Endothelial cell of umbilical vein (primary cell): ENCODE measurements at regions not wholly inside any gene's neighbourhood (a gene's known extent, or its start where the extent isn't known, plus 50 kb on each side); places are given as distances from the start of the nearest gene placed in this dataset.

Experiments
- BruUV-seq: library from RNA; stranded (reverse); fragments of 400-500 nt; replicated peaks from 2 replicates; lab custom pipeline; 2021; lab: Mats Ljungman, UMichigan
- CTCF ChIA-PET: fragments of 300-600, 350-600 bp; sonication (Branson Sonifier 250); formaldehyde crosslinking; loops from one replicate; lab custom pipeline; 2021; ENCODE audit warnings: antibody characterized with exemption, inconsistent platforms; lab: Charles Lee
- POLR2A ChIA-PET: fragments of 300-600, 350-600 bp; sonication (Branson Sonifier 250); formaldehyde crosslinking; loops from one replicate; lab custom pipeline; 2021; ENCODE audit warnings: antibody characterized with exemption, inconsistent platforms; lab: Charles Lee
- DNase-seq: peaks from one replicate; pipeline ENCODE4 v3.0.0-alpha.2; 2011; ENCODE audit warnings: low read depth, low spot score
- FAIRE-seq: peaks from 2 replicates; lab custom pipeline; 2011; peaks lifted over from hg19 to GRCh38; lab: Jason Lieb, UNC
- H2AFZ ChIP-seq: 2 replicates; pipeline ENCODE4 v1.6.0; 2012; ENCODE audit warnings: low read depth, low read length, control low read depth, inconsistent platforms
- H3K27ac ChIP-seq: 2 replicates; pipeline ENCODE4 v1.5.1; 2011; ENCODE audit warnings: low read depth, mild to moderate bottlenecking, control low read depth, low read length, moderate library complexity; ENCODE audit not compliant: insufficient read depth
- H3K27me3 ChIP-seq, 2 experiments: 2 replicates each; pipeline versions ENCODE4 v1.6.0 to v1.6.1; 2011; ENCODE audit warnings: low read length in 2 of 2, mixed read lengths in 1 of 2; ENCODE audit not compliant: control insufficient read depth in 2 of 2, insufficient read depth in 2 of 2
- H3K36me3 ChIP-seq, 2 experiments: 2 replicates in 1 of 2; 3 replicates in 1 of 2; pipeline ENCODE4 v1.5.1; 2011; ENCODE audit warnings: low read length in 2 of 2, mild to moderate bottlenecking in 1 of 2, moderate library complexity in 1 of 2; ENCODE audit not compliant: control insufficient read depth in 2 of 2, insufficient read depth in 2 of 2; ENCODE audit errors: extremely low read depth in 1 of 2
- H3K4me1 ChIP-seq: 3 replicates; pipeline ENCODE4 v1.5.1; 2011; ENCODE audit warnings: mild to moderate bottlenecking, low read length; ENCODE audit not compliant: control insufficient read depth, insufficient read depth; ENCODE audit errors: extremely low read depth
- H3K4me2 ChIP-seq: 2 replicates; pipeline ENCODE4 v1.6.1; 2011; ENCODE audit warnings: low read length, control low read depth, mixed read lengths; ENCODE audit not compliant: insufficient read depth
- H3K4me3 ChIP-seq, 3 experiments: fragments of 200-600 bp in 1 of 3; sonication (generic), shearing (Covaris generic) in 1 of 3; replicated peaks in 1 of 3; 2 replicates each; pipeline ENCODE4 v1.5.1; 2011 to 2016; ENCODE audit warnings: control low read depth in 3 of 3, low read length in 3 of 3, mild to moderate bottlenecking in 2 of 3, inconsistent platforms in 1 of 3, low read depth in 1 of 3, moderate library complexity in 1 of 3; ENCODE audit not compliant: insufficient read depth in 1 of 3
- H3K79me2 ChIP-seq: 2 replicates; pipeline ENCODE4 v1.6.0; 2012; ENCODE audit warnings: low read length, inconsistent platforms; ENCODE audit not compliant: control insufficient read depth, insufficient read depth
- H3K9ac ChIP-seq: replicated peaks from 2 replicates; pipeline ENCODE3; 2011; ENCODE audit warnings: low read length, control low read depth; ENCODE audit not compliant: insufficient read depth; ENCODE audit errors: extremely low read depth
- H3K9me1 ChIP-seq: replicated peaks from 3 replicates; pipeline ENCODE4 v1.6.0; 2011; ENCODE audit warnings: mild to moderate bottlenecking, low read length; ENCODE audit not compliant: control insufficient read depth, insufficient read depth; ENCODE audit errors: extremely low read depth
- H3K9me3 ChIP-seq: replicated peaks from 2 replicates; pipeline ENCODE4 v1.5.1; 2012; ENCODE audit warnings: low read length, inconsistent platforms; ENCODE audit not compliant: control insufficient read depth, insufficient read depth
- H4K20me1 ChIP-seq: replicated peaks from 2 replicates; pipeline ENCODE3; 2011; ENCODE audit warnings: mild to moderate bottlenecking, low read length; ENCODE audit not compliant: control insufficient read depth, insufficient read depth; ENCODE audit errors: extremely low read depth
- CTCF ChIP-seq, 2 donors: IDR thresholded peaks; 1 replicate in 1 of 2; 2 replicates in 1 of 2; pipeline ENCODE4 v1.5.1; 2011; ENCODE audit warnings: low read length in 2 of 2, mild to moderate bottlenecking in 2 of 2, moderate library complexity in 2 of 2, control low read depth in 1 of 2, inconsistent platforms in 1 of 2, low read depth in 1 of 2; ENCODE audit not compliant: insufficient read depth in 1 of 2; ENCODE audit errors: extremely low read depth in 1 of 2
- EZH2 ChIP-seq: IDR thresholded peaks from 2 replicates; pipeline ENCODE4 v1.6.1; 2012; ENCODE audit warnings: borderline replicate concordance, low read depth, mild to moderate bottlenecking, moderate library complexity, low read length, inconsistent platforms; ENCODE audit not compliant: severe bottlenecking
- FOS ChIP-seq: IDR thresholded peaks from 2 replicates; pipeline ENCODE4 v1.6.1; 2011; ENCODE audit warnings: mild to moderate bottlenecking, low read length, moderate library complexity, borderline replicate concordance; ENCODE audit not compliant: insufficient read depth
- GATA2 ChIP-seq: IDR thresholded peaks from 2 replicates; pipeline ENCODE4 v1.7.0; 2011; ENCODE audit warnings: low read depth, mild to moderate bottlenecking, moderate library complexity, mixed read lengths, low read length; ENCODE audit not compliant: insufficient read length, insufficient read depth
- JUN ChIP-seq: IDR thresholded peaks from 2 replicates; pipeline ENCODE4 v1.6.1; 2011; ENCODE audit warnings: borderline replicate concordance, low read depth; ENCODE audit not compliant: insufficient read length, insufficient read depth
- MAX ChIP-seq: IDR thresholded peaks from 2 replicates; pipeline ENCODE4 v1.6.1; 2011; ENCODE audit not compliant: insufficient read depth, insufficient read length
- MYC ChIP-seq: IDR thresholded peaks from one replicate; pipeline ENCODE4 v1.6.1; 2011; ENCODE audit warnings: mild to moderate bottlenecking, low read depth, low read length
- POLR2A ChIP-seq: IDR thresholded peaks from 2 replicates; pipeline ENCODE4 v1.6.1; 2012; ENCODE audit warnings: low read depth, mild to moderate bottlenecking, control low read depth, low read length
- POLR2AphosphoS5 ChIP-seq: IDR thresholded peaks from 2 replicates; pipeline ENCODE4 v1.6.1; 2012; ENCODE audit warnings: low read depth, mild to moderate bottlenecking, control low read depth, low read length, moderate library complexity; ENCODE audit not compliant: insufficient read depth
- dilution Hi-C: fragments of 300-500 bp; cut with MboI; formaldehyde crosslinking; loops from one replicate; pipeline ENCODE4 v1.15.0; 2019; ENCODE audit warnings: low sequenced_read_pairs; ENCODE audit not compliant: extremely low pct_ligation_motif_present
- intact Hi-C: fragments of 100-400 bp; cut with micrococcal nuclease; formaldehyde crosslinking; loops from one replicate; pipeline ENCODE4 v1.10.0; 2022

GRCh38 chr2:146366276-146366675, 1478.6 kb upstream of the ACVR2A start:
- intact Hi-C loops: no loop called here
- POLR2A ChIA-PET: no interaction called here

More at GRCh38 chr2:146366276-146366675, 1478.6 kb upstream of the ACVR2A start:
- H3K4me3 ChIP-seq: no peak overlapping the region
- no peaks in the 10 kb centered on the region for H3K27me3 ChIP-seq
- H3K27ac ChIP-seq: no peak overlapping the region
- dilution Hi-C loops: no loop called here
- H3K36me3 ChIP-seq: no peaks in the 10 kb centered on the region
- no peak overlapping the region for H2AFZ ChIP-seq
- no TSS peak for BruUV-seq
- FAIRE-seq (no peak), DNase-seq (no peak)
- H3K9ac ChIP-seq: no peak overlapping the region
- TF ChIP-seq POLR2AphosphoS5: no peak
- no peak for TF ChIP-seq EZH2
- no peak for TF ChIP-seq GATA2
- no peak for TF ChIP-seq JUN
- no peak for TF ChIP-seq MYC
- TF ChIP-seq FOS: no peak
- TF ChIP-seq MAX: no peak
- TF ChIP-seq CTCF (IDR thresholded peaks at IDR 0.05; ENCODE audit: extremely low read depth in 1 of 2, insufficient read depth in 1 of 2, low read depth in 1 of 2, low read length in 2 of 2): no peak
- TF ChIP-seq POLR2A: no peak
- no peaks in the 10 kb centered on the region for H3K4me1 ChIP-seq
- no peaks in the 10 kb centered on the region for H3K9me1 ChIP-seq
- no peaks in the 10 kb centered on the region for H3K9me3 ChIP-seq
- H3K4me2 ChIP-seq: no peak overlapping the region
- no peaks in the 10 kb centered on the region for H3K79me2 ChIP-seq
- no peaks in the 10 kb centered on the region for H4K20me1 ChIP-seq
- CTCF ChIA-PET: interaction anchor here (0.6 to 1.0 kb wide), 2 partner anchors 9 to 19 kb away, joined by 3 read pairs; no protein-coding TSS in a partner anchor
